ENCODE measurements at regions not wholly inside any gene's neighbourhood (a gene's known extent, or its start where the extent isn't known, plus 50 kb on each side); places are given as distances from the start of the nearest gene placed in this dataset.

- TF ChIP-seq CTCF (IDR thresholded peaks at IDR 0.05) (no peak), POLR2A (IDR thresholded peaks at IDR 0.05) (no peak)
Measured at GRCh38 chr16:13665876-13666275, 254.1 kb upstream of the ERCC4 start.

Measured in upper lobe of left lung (tissue), 4 donors.